Stimulated activated CD4-positive, alpha-beta T cell treated with anti-CD3 and anti-CD28 coated beads, Interleukin-4, amount 100 ng/mL, for 4 hours (primary cell): ENCODE measurements at regions not wholly inside any gene's neighbourhood (a gene's known extent, or its start where the extent isn't known, plus 50 kb on each side); places are given as distances from the start of the nearest gene placed in this dataset.

Experiments used
- DNase-seq, 2 experiments: peaks; one replicate each; pipeline ENCODE4 v3.0.0-alpha.2; 2020

GRCh38 chr4:1459722-1460511, 53.7 kb upstream of the NKX1-1 start:
- no peak for DNase-seq

- no peak for DNase-seq
Measured at GRCh38 chr4:1459081-1459721, 53.0 kb upstream of the NKX1-1 start.

GRCh38 chr4:1458581-1458980, 52.3 kb upstream of the NKX1-1 start:
- DNase-seq = no peak
